GM18868 (cell line): ENCODE measurements at regions not wholly inside any gene's neighbourhood (a gene's known extent, or its start where the extent isn't known, plus 50 kb on each side); places are given as distances from the start of the nearest gene placed in this dataset.
"Not testable (repeated sequence)": the region's sequence is repeated elsewhere in the genome, so short reads cannot be mapped to it uniquely, and the experiment has no call there.

Experiments
- ATAC-seq: cut with Tn5 transposase; IDR thresholded peaks from one replicate; pipeline ENCODE4 v1.9.1; 2021; ENCODE audit warnings: mild to moderate bottlenecking, moderate library complexity; ENCODE audit not compliant: unreplicated experiment

- ATAC-seq = no peak
These were observed 495.9 kb upstream of the NECTIN3 start for GRCh38 chr3:110575702-110576101.

- no peak for ATAC-seq
These were observed 494.7 kb upstream of the NECTIN3 start for GRCh38 chr3:110576960-110577359.

- no peak for ATAC-seq
These were observed 493.8 kb upstream of the NECTIN3 start for GRCh38 chr3:110577854-110578253.

GRCh38 chr3:110579840-110580550, 491.6 kb upstream of the NECTIN3 start:
- no peak for ATAC-seq

GRCh38 chr3:110583373-110583935, 488.2 kb upstream of the NECTIN3 start:
- ATAC-seq = no peak

- no peak for ATAC-seq
These were observed 482.7 kb upstream of the NECTIN3 start for GRCh38 chr3:110588906-110589305.

- no peak for ATAC-seq
These were observed 482.3 kb upstream of the NECTIN3 start for GRCh38 chr3:110589341-110589740.

- no peak for ATAC-seq
These were observed 477.9 kb upstream of the NECTIN3 start for GRCh38 chr3:110593749-110594148.

- ATAC-seq = no peak
These were observed 472.6 kb upstream of the NECTIN3 start for GRCh38 chr3:110598847-110599490.

- ATAC-seq = no peak
These were observed 463.1 kb upstream of the NECTIN3 start for GRCh38 chr3:110608566-110608965.

- ATAC-seq = no peak
These were observed 459.6 kb upstream of the NECTIN3 start for GRCh38 chr3:110612045-110612444.

GRCh38 chr3:110614186-110614585, 457.4 kb upstream of the NECTIN3 start:
- ATAC-seq = no peak

GRCh38 chr3:110615454-110615853, 456.2 kb upstream of the NECTIN3 start:
- no peak for ATAC-seq

- no peak for ATAC-seq
These were observed 452.9 kb upstream of the NECTIN3 start for GRCh38 chr3:110618512-110619226.

- ATAC-seq = no peak
These were observed 451.5 kb upstream of the NECTIN3 start for GRCh38 chr3:110620118-110620517.

GRCh38 chr3:110623571-110623970, 448.0 kb upstream of the NECTIN3 start:
- ATAC-seq = peak; percentile 60

GRCh38 chr3:110624576-110624975, 447.0 kb upstream of the NECTIN3 start:
- ATAC-seq = no peak

GRCh38 chr3:110625201-110625747, 446.3 kb upstream of the NECTIN3 start:
- ATAC-seq = no peak

GRCh38 chr3:110626652-110627111, 444.9 kb upstream of the NECTIN3 start:
- not testable (repeated sequence) for ATAC-seq

- no peak for ATAC-seq
These were observed 442.8 kb upstream of the NECTIN3 start for GRCh38 chr3:110628650-110629301.

GRCh38 chr3:110629917-110630316, 441.7 kb upstream of the NECTIN3 start:
- no peak for ATAC-seq
